Type B pancreatic cell (in vitro differentiated cells): ENCODE measurements at regions not wholly inside any gene's neighbourhood (a gene's known extent, or its start where the extent isn't known, plus 50 kb on each side); places are given as distances from the start of the nearest gene placed in this dataset.

ENCODE experiments used
- DNase-seq: peaks from one replicate; pipeline ENCODE4 v3.0.0; 2021; ENCODE audit warnings: mixed read lengths; ENCODE audit not compliant: unreplicated experiment; ENCODE audit errors: extremely low spot score
- H3K27ac Mint-ChIP-seq: 2 replicates; pipeline ENCODE4 v1.8.0; 2021; ENCODE audit warnings: mild to moderate bottlenecking, mixed read lengths
- H3K27me3 Mint-ChIP-seq: 2 replicates; pipeline ENCODE4 v1.8.0; 2021; ENCODE audit warnings: mixed read lengths
- H3K36me3 Mint-ChIP-seq: 2 replicates; pipeline ENCODE4 v1.8.0; 2021; ENCODE audit warnings: mixed read lengths
- H3K4me1 Mint-ChIP-seq: one replicate; pipeline ENCODE4 v1.8.0; 2021; ENCODE audit warnings: mixed read lengths; ENCODE audit not compliant: unreplicated experiment
- H3K4me3 Mint-ChIP-seq: 2 replicates; pipeline ENCODE4 v1.8.0; 2021; ENCODE audit warnings: mild to moderate bottlenecking, mixed read lengths
- H3K9me3 Mint-ChIP-seq: 2 replicates; pipeline ENCODE4 v1.8.0; 2021; ENCODE audit warnings: mixed read lengths
- CTCF ChIP-seq: fragments of 200-600 bp; sonication (generic); conservative IDR thresholded peaks from 2 replicates; pipeline ENCODE4 v1.5.0; 2021; ENCODE audit warnings: antibody characterized with exemption, mild to moderate bottlenecking

GRCh38 chr1:209029737-209030136, 553.8 kb upstream of the CAMK1G start:
- no peaks in the 10 kb centered on the region for H3K4me1 Mint-ChIP-seq

GRCh38 chr1:209030454-209031167, 552.9 kb upstream of the CAMK1G start:
- Mint-ChIP-seq H3K27me3 (no peaks in the 10 kb centered on the region), H3K4me3 (no peak overlapping the region), H3K36me3 (no peaks in the 10 kb centered on the region), H3K9me3 (peaks cover 5% of the 10 kb centered on the region), H3K4me1 (no peaks in the 10 kb centered on the region), H3K27ac (no peak overlapping the region)
- no peak for DNase-seq
- no peak for TF ChIP-seq CTCF

More at GRCh38 chr1:209029737-209030136, 553.8 kb upstream of the CAMK1G start:
- no peaks in the 10 kb centered on the region for H3K36me3 Mint-ChIP-seq
- H3K9me3 Mint-ChIP-seq = peaks cover 5% of the 10 kb centered on the region
- H3K27ac Mint-ChIP-seq = no peak overlapping the region
- TF ChIP-seq CTCF = peak; percentile 51
- H3K4me3 Mint-ChIP-seq = no peak overlapping the region
- H3K27me3 Mint-ChIP-seq = no peaks in the 10 kb centered on the region
- no peak for DNase-seq

- TF ChIP-seq CTCF = no peak
- Mint-ChIP-seq H3K27ac (no peak overlapping the region), H3K36me3 (no peaks in the 10 kb centered on the region), H3K27me3 (no peaks in the 10 kb centered on the region), H3K4me3 (no peak overlapping the region), H3K4me1 (peaks cover 5% of the 10 kb centered on the region), H3K9me3 (peaks cover 5% of the 10 kb centered on the region)
- no peak for DNase-seq
Observed at GRCh38 chr1:209037064-209037463, 546.5 kb upstream of the CAMK1G start.

GRCh38 chr1:209038316-209038715, 545.2 kb upstream of the CAMK1G start:
- no peak overlapping the region for H3K27ac Mint-ChIP-seq
- DNase-seq = no peak

GRCh38 chr1:209038735-209039134, 544.8 kb upstream of the CAMK1G start:
- no peak overlapping the region for H3K27ac Mint-ChIP-seq
- no peaks in the 10 kb centered on the region for H3K36me3 Mint-ChIP-seq
- no peaks in the 10 kb centered on the region for H3K27me3 Mint-ChIP-seq
- peaks cover 5% of the 10 kb centered on the region for H3K4me1 Mint-ChIP-seq
- no peak for DNase-seq
- no peak for TF ChIP-seq CTCF
- no peak overlapping the region for H3K4me3 Mint-ChIP-seq
- no peaks in the 10 kb centered on the region for H3K9me3 Mint-ChIP-seq

More at GRCh38 chr1:209038316-209038715, 545.2 kb upstream of the CAMK1G start:
- Mint-ChIP-seq H3K36me3 (no peaks in the 10 kb centered on the region), H3K4me3 (no peak overlapping the region), H3K27me3 (no peaks in the 10 kb centered on the region), H3K9me3 (no peaks in the 10 kb centered on the region), H3K4me1 (peaks cover 5% of the 10 kb centered on the region)
- TF ChIP-seq CTCF = no peak
